ENCODE measurements at regions not wholly inside any gene's neighbourhood (a gene's known extent, or its start where the extent isn't known, plus 50 kb on each side); places are given as distances from the start of the nearest gene placed in this dataset.
"Not testable (repeated sequence)": the region's sequence is repeated elsewhere in the genome, so short reads cannot be mapped to it uniquely, and the experiment has no call there.

DNA sequence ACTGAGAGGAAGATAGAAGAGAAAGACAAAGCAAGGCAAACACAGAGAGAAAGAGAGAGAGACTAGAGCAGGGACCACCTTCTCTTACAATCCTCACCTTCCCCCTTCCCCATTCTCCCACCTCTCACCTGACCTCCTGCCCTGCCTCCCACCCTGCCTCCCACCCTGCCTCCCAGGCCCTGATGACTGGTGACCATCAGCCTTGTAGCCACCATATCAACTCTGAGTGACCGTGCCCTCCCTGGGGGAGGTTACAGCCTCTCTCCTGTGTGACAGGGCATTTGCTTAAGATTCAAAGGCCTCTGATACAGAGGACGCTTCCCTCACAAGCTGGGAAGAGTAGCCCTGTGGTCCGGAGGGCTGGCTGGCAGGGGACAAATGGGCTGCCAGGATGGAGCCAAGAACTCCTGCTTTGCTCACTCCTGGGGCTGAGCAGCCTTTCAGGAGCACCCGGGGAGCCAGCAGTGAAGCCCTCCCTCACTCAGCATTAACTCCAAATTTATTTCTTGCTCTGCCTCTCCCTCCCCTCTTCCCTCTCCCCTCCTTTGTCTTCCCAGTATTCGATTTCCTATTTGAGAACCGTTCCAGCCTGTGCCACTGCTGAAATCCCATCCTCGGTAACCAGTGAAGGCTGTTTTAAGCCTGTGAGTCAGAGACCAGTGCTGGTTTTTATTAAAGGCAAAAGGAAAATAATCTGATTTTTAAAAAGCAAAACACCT lies 125.2 kb upstream of the SYT13 start:
- no peak overlapping the region for H3K27ac ChIP-seq (ENCODE audit: low read depth, low read length)
- H3K27me3 ChIP-seq (ENCODE audit: control insufficient read depth, insufficient read depth, low read length), result no peaks in the 10 kb centered on the region
- no peaks in the 10 kb centered on the region for H3K9me3 ChIP-seq (ENCODE audit: control insufficient read depth, insufficient read depth, low read length)
- peaks cover 27% of the 10 kb centered on the region for H3K4me1 ChIP-seq (ENCODE audit: control insufficient read depth, insufficient read depth, low read length)
- peak in 2 of 6 donors; percentile 52 to 86 for DNase-seq (ENCODE audit: low read depth in 4 of 6, low spot score in 6 of 6)
- WGBS (ENCODE audit: insufficient coverage), result 13% methylated on average over 7 of the region's 7 CpGs
- no peak overlapping the region for H3K4me3 ChIP-seq (ENCODE audit: low read depth, low read length)
- H3K36me3 ChIP-seq (ENCODE audit: control insufficient read depth, insufficient read depth, low read length), result no peaks in the 10 kb centered on the region

DNA sequence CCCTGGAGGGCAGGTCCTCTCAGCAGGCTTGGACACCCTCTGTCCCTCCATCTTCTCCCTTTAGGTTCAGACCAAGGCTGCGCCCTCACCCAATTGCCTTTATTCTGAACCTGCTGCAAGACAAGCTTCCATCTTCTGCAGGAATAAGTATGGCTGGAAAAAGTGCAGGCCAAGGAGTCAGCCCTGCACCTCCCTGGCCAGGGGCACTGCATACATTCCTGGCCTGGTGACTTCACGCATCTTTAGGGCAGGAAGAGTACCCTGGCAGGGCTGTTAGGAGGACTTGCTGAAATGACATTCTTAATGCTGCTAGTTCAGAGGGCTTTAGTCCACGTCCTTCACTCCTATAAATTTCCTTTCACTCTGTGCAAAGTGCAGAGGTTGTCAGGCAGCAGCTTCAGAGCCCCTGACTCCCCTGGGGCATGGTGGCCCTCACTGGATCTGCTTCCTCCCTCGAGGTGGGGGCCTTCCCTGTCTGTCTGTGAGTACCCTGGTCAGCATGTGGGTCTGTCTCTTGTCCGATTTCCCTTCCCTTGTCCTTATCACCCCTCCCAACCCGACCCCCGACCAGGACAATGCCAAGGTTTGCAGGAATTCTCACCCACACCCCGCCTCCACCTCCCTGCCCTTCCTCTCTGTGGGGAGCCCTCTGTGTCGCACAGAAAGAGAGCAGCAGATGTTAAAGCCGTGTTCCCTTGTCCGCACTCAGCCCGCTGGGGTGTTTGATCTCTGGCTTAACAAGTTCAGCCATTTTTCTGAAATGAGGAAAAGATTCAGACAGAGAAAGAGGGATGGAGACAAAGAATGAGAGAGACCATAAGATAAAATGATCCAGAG lies 124.5 kb upstream of the SYT13 start:
- H3K27me3 ChIP-seq (ENCODE audit: control insufficient read depth, insufficient read depth, low read length), result no peaks in the 10 kb centered on the region
- H3K36me3 ChIP-seq (ENCODE audit: control insufficient read depth, insufficient read depth, low read length), result no peaks in the 10 kb centered on the region
- H3K9me3 ChIP-seq (ENCODE audit: control insufficient read depth, insufficient read depth, low read length), result no peaks in the 10 kb centered on the region
- DNase-seq (ENCODE audit: low read depth in 4 of 6, low spot score in 6 of 6), result peak in 1 of 6 donors; percentile 48
- 33% methylated on average over 8 of the region's 12 CpGs for WGBS (ENCODE audit: insufficient coverage)
- H3K27ac ChIP-seq (ENCODE audit: low read depth, low read length), result no peak overlapping the region
- H3K4me3 ChIP-seq (ENCODE audit: low read depth, low read length), result no peak overlapping the region
- peaks cover 27% of the 10 kb centered on the region for H3K4me1 ChIP-seq (ENCODE audit: control insufficient read depth, insufficient read depth, low read length)

DNA sequence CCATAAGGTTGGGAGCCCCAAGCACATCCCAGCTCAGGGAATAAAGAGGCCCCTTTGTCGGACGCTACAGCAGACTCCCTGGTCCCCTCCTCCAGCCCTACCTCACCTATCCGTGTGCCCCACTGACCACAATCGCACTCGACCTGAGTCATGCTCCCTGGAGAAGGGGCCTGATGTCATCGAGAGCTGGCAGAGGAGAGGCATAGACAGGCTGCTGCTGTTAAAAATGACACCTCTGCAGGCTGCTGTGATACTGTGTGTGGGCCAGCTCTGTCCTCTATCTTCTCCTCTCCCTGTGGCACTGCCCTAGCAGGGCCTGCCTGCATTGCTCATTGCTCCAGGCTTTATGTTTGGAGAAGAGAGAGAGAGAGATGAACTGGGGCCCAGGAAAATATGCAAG lies 123.4 kb upstream of the SYT13 start:
- Histone ChIP-seq H3K4me1 (ENCODE audit: control insufficient read depth, insufficient read depth, low read length) (peaks cover 27% of the 10 kb centered on the region), H3K27ac (ENCODE audit: low read depth, low read length) (no peak overlapping the region), H3K27me3 (ENCODE audit: control insufficient read depth, insufficient read depth, low read length) (no peaks in the 10 kb centered on the region), H3K4me3 (ENCODE audit: low read depth, low read length) (no peak overlapping the region), H3K9me3 (ENCODE audit: control insufficient read depth, insufficient read depth, low read length) (no peaks in the 10 kb centered on the region), H3K36me3 (ENCODE audit: control insufficient read depth, insufficient read depth, low read length) (no peaks in the 10 kb centered on the region)
- DNase-seq (ENCODE audit: low read depth in 4 of 6, low spot score in 6 of 6), result no peak
- no CpG with 5 or more reads among the region's 6 CpGs for WGBS (ENCODE audit: insufficient coverage)

DNA sequence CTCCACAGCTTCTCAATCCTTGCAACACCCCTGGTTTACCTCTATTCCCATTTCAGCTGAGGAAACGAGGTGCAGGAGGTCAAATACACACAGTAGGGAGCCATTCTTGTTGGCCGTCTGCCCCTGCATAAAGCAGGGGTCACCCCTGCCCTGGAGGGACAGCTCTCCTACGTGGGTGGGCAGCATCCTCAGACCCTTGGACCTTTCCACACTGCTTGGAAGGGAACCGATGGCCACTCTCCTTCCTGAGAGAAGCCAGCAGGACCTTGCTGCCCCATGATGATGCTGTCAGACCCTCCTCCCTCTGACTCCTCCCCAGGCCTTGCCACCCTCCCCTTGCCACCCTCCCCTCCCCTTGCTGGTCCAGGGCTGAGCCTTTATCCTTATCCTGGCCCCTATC lies 121.1 kb upstream of the SYT13 start:
- no peaks in the 10 kb centered on the region for H3K9me3 ChIP-seq (ENCODE audit: control insufficient read depth, insufficient read depth, low read length)
- H3K36me3 ChIP-seq (ENCODE audit: control insufficient read depth, insufficient read depth, low read length), result no peaks in the 10 kb centered on the region
- no peak overlapping the region for H3K4me3 ChIP-seq (ENCODE audit: low read depth, low read length)
- DNase-seq (ENCODE audit: low read depth in 4 of 6, low spot score in 6 of 6), result no peak
- peaks cover 15% of the 10 kb centered on the region for H3K4me1 ChIP-seq (ENCODE audit: control insufficient read depth, insufficient read depth, low read length)
- no peaks in the 10 kb centered on the region for H3K27me3 ChIP-seq (ENCODE audit: control insufficient read depth, insufficient read depth, low read length)
- WGBS (ENCODE audit: insufficient coverage), result 50% methylated on average over 4 of the region's 4 CpGs
- no peak overlapping the region for H3K27ac ChIP-seq (ENCODE audit: low read depth, low read length)

DNA sequence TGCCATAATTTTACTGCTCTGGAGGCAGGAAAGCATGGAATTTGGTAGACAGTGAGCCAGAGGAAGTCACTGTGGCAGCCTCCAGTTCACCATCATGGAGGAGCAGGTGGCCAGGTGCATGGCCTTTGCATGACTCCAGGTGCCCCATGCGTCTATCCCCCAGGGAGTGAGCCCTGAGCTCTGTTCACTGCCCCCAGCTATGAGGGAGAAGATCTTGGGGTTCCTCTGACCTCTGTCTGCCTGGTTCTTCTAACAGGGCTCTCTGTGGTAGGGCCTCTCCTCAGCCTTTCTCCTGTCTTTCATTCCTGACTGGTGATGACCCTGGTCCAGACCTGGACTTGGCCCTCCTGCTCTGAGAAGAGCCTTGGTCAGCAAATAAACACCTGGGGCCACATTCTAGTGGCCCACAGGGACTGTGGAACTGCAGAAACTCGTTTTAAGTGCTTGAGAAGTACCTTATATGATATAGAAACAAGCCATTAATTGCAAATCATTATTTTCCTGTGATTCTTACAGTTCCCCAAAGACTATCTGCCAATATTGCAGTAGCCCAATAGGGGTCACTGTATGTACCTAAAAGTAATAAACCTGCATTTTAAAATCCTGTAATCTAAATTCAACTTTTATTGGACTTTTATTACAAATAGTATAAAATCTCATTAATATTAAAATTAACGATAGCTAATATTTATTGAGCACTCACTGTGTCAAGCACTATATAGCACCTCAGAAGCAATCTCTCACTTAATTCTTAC lies 120.0 kb upstream of the SYT13 start:
- 100% methylated on average over 1 of the region's 3 CpGs for WGBS (ENCODE audit: insufficient coverage)
- no peak overlapping the region for H3K27ac ChIP-seq (ENCODE audit: low read depth, low read length)
- DNase-seq (ENCODE audit: low read depth in 4 of 6, low spot score in 6 of 6), result peak in 1 of 6 donors; percentile 67
- H3K36me3 ChIP-seq (ENCODE audit: control insufficient read depth, insufficient read depth, low read length), result no peaks in the 10 kb centered on the region
- H3K27me3 ChIP-seq (ENCODE audit: control insufficient read depth, insufficient read depth, low read length), result no peaks in the 10 kb centered on the region
- H3K4me3 ChIP-seq (ENCODE audit: low read depth, low read length), result no peak overlapping the region
- peaks cover 5% of the 10 kb centered on the region for H3K4me1 ChIP-seq (ENCODE audit: control insufficient read depth, insufficient read depth, low read length)
- no peaks in the 10 kb centered on the region for H3K9me3 ChIP-seq (ENCODE audit: control insufficient read depth, insufficient read depth, low read length)

DNA sequence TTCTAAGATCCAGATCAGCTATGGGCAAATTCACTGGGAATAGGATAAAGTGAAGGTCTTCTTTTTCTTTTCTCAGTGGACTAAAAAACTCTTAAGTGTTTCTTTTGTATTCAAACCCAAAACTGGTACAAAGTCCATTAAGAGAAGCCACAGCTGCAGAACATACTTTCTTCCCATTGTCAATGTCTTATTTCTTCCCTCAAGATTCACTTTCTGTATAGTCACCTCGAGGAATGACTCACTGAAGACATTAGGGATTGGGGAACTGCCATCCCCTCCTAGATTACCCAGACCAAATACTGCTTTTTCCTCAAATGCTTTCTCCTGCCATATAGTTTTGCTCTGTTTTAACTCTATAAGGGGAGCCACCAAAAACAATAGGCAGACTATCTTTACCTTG lies 117.4 kb upstream of the SYT13 start:
- H3K27me3 ChIP-seq (ENCODE audit: control insufficient read depth, insufficient read depth, low read length); H3K27ac ChIP-seq (ENCODE audit: low read depth, low read length); H3K9me3 ChIP-seq (ENCODE audit: control insufficient read depth, insufficient read depth, low read length); H3K4me1 ChIP-seq (ENCODE audit: control insufficient read depth, insufficient read depth, low read length); DNase-seq (ENCODE audit: low read depth in 4 of 6, low spot score in 6 of 6); H3K4me3 ChIP-seq (ENCODE audit: low read depth, low read length); H3K36me3 ChIP-seq (ENCODE audit: control insufficient read depth, insufficient read depth, low read length): not testable (repeated sequence)
- WGBS (ENCODE audit: insufficient coverage), result no CpG with 5 or more reads among the region's 1 CpG

DNA sequence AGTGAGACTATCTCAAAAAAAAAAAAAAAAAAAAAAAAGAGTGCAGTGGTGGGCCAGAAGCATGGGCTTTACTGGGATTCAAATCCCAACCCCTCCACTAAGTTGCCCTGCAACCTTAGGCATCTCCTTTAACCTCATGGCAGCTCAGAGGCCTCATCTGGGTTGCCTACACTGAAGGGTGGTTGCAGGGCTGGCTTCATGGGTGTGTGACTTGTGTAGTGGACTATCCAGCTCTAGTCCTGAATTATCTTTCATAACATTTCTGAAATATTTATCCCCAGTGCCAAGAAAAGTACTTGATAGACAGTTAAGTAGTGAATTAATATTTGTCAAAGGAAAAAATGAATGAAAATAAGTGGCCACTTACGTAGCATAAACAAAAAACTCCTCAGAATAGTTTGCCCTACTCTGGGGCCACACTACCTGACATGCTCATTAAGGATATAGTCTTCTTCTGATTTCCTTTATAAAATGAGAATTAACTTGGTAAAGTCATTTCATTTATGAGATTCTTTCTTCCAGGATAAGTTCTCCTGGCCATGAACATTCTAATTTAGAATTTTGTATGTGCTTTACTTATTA lies 116.0 kb upstream of the SYT13 start:
- Histone ChIP-seq H3K27me3 (ENCODE audit: control insufficient read depth, insufficient read depth, low read length) (no peaks in the 10 kb centered on the region), H3K27ac (ENCODE audit: low read depth, low read length) (no peak overlapping the region), H3K4me3 (ENCODE audit: low read depth, low read length) (no peak overlapping the region), H3K36me3 (ENCODE audit: control insufficient read depth, insufficient read depth, low read length) (no peaks in the 10 kb centered on the region), H3K9me3 (ENCODE audit: control insufficient read depth, insufficient read depth, low read length) (no peaks in the 10 kb centered on the region), H3K4me1 (ENCODE audit: control insufficient read depth, insufficient read depth, low read length) (peaks cover 3% of the 10 kb centered on the region)
- DNase-seq (ENCODE audit: low read depth in 4 of 6, low spot score in 6 of 6), result no peak
- WGBS (ENCODE audit: insufficient coverage), result no CpG with 5 or more reads among the region's 1 CpG

DNA sequence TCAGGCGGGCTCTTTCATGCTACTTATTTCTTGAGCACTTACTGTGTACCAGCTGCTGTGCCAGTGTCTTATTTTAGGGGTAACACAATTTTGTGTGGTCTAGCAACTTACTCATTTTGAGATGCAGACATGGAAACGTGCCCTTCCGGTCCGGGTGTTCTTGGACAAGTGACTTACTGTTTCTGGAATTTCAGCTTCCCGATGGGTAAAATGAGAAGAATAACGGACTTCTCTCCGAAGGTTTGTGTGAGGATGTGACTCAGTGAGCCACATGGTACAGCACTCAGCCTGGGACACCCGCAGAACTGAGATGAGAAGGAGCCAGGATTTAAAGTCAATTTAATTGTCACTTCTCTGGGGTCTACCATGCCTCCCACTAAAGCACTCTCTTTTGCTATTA lies 114.5 kb upstream of the SYT13 start:
- no peaks in the 10 kb centered on the region for H3K36me3 ChIP-seq (ENCODE audit: control insufficient read depth, insufficient read depth, low read length)
- H3K27ac ChIP-seq (ENCODE audit: low read depth, low read length), result no peak overlapping the region
- H3K4me1 ChIP-seq (ENCODE audit: control insufficient read depth, insufficient read depth, low read length), result peaks cover 7% of the 10 kb centered on the region
- 86% methylated on average over 6 of the region's 8 CpGs for WGBS (ENCODE audit: insufficient coverage)
- no peak overlapping the region for H3K4me3 ChIP-seq (ENCODE audit: low read depth, low read length)
- no peak for DNase-seq (ENCODE audit: low read depth in 4 of 6, low spot score in 6 of 6)
- H3K27me3 ChIP-seq (ENCODE audit: control insufficient read depth, insufficient read depth, low read length), result no peaks in the 10 kb centered on the region
- no peaks in the 10 kb centered on the region for H3K9me3 ChIP-seq (ENCODE audit: control insufficient read depth, insufficient read depth, low read length)

DNA sequence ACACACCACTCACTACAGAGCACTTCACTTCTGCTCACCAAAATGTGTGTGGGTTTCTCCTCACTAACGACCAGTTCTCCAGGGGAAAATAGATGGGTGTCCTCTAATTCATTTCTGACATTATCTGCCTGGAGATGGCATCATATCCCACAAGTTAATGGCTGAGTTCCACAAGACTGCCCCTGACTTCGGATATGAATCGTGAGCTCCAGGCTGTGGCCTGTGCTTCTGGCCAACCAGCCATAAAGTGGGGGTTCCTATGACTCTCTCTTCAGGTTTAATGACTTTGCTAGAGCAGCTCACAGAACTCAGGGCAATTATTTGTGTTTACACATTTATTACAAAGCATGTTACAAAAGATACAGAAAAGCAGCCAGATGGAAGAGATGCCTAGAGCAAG lies 113.0 kb upstream of the SYT13 start:
- WGBS (ENCODE audit: insufficient coverage), result 67% methylated on average over 1 of the region's 3 CpGs
- Histone ChIP-seq H3K4me1 (ENCODE audit: control insufficient read depth, insufficient read depth, low read length) (peaks cover 7% of the 10 kb centered on the region), H3K27ac (ENCODE audit: low read depth, low read length) (no peak overlapping the region), H3K4me3 (ENCODE audit: low read depth, low read length) (no peak overlapping the region), H3K9me3 (ENCODE audit: control insufficient read depth, insufficient read depth, low read length) (no peaks in the 10 kb centered on the region), H3K27me3 (ENCODE audit: control insufficient read depth, insufficient read depth, low read length) (no peaks in the 10 kb centered on the region), H3K36me3 (ENCODE audit: control insufficient read depth, insufficient read depth, low read length) (no peaks in the 10 kb centered on the region)
- peak in 1 of 6 donors; percentile 56 for DNase-seq (ENCODE audit: low read depth in 4 of 6, low spot score in 6 of 6)

Data from spinal cord (tissue), 9 donors.